H9 (cell line): ENCODE measurements at regions not wholly inside any gene's neighbourhood (a gene's known extent, or its start where the extent isn't known, plus 50 kb on each side); places are given as distances from the start of the nearest gene placed in this dataset.

Experiments used
- DNase-seq: peaks from one replicate; pipeline ENCODE4 v3.0.0-alpha.2; 2017
- H2AFZ ChIP-seq: one replicate; pipeline ENCODE4 v1.6.1; 2013; ENCODE audit warnings: mild to moderate bottlenecking, low read length, control low read depth, moderate library complexity
- H2AK5ac ChIP-seq: 2 replicates; pipeline ENCODE4 v1.6.1; 2013; ENCODE audit warnings: low read length, control low read depth, mixed read lengths; ENCODE audit not compliant: insufficient read length
- H2BK120ac ChIP-seq: one replicate; pipeline ENCODE4 v1.6.1; 2013; ENCODE audit warnings: low read depth, mild to moderate bottlenecking, low read length, control low read depth, inconsistent platforms; ENCODE audit not compliant: poor library complexity, severe bottlenecking
- H2BK12ac ChIP-seq: 2 replicates; pipeline ENCODE4 v1.6.1; 2013; ENCODE audit warnings: low read length, control low read depth, mixed read lengths, low read depth; ENCODE audit not compliant: insufficient read length
- H2BK15ac ChIP-seq: 2 replicates; pipeline ENCODE4 v1.6.1; 2013; ENCODE audit warnings: low read depth, low read length, control low read depth
- H2BK20ac ChIP-seq: one replicate; pipeline ENCODE4 v1.6.1; 2013; ENCODE audit warnings: low read depth, mild to moderate bottlenecking, low read length, control low read depth, inconsistent platforms; ENCODE audit not compliant: poor library complexity, severe bottlenecking
- H2BK5ac ChIP-seq: 2 replicates; pipeline ENCODE4 v1.6.1; 2013; ENCODE audit warnings: low read length, control low read depth, mixed read lengths; ENCODE audit not compliant: insufficient read length
- H3K14ac ChIP-seq: 2 replicates; pipeline ENCODE4 v1.6.1; 2013; ENCODE audit warnings: low read length, control low read depth; ENCODE audit not compliant: insufficient read depth
- H3K18ac ChIP-seq: 2 replicates; pipeline ENCODE4 v1.6.1; 2013; ENCODE audit warnings: low read depth, mild to moderate bottlenecking, mixed read lengths, low read length, control low read depth; ENCODE audit not compliant: insufficient read length
- H3K23ac ChIP-seq: 2 replicates; pipeline ENCODE4 v1.6.1; 2013; ENCODE audit warnings: low read length, control low read depth, mixed read lengths, low read depth; ENCODE audit not compliant: insufficient read length
- H3K23me2 ChIP-seq: 2 replicates; pipeline ENCODE4 v1.6.1; 2013; ENCODE audit warnings: low read depth, mild to moderate bottlenecking, mixed read lengths, low read length, control low read depth; ENCODE audit not compliant: insufficient read length, poor library complexity, severe bottlenecking
- H3K27ac ChIP-seq: 2 replicates; pipeline ENCODE4 v1.5.1; 2013; ENCODE audit warnings: low read length, control low read depth, mixed read lengths, low read depth; ENCODE audit not compliant: insufficient read length
- H3K27me3 ChIP-seq: 2 replicates; pipeline ENCODE4 v1.6.1; 2013; ENCODE audit warnings: low read length, control low read depth, inconsistent platforms; ENCODE audit not compliant: insufficient read depth
- H3K4ac ChIP-seq: 2 replicates; pipeline ENCODE4 v1.6.1; 2013; ENCODE audit warnings: low read depth, mild to moderate bottlenecking, control low read depth, inconsistent platforms, low read length, moderate library complexity
- H3K4me1 ChIP-seq: 2 replicates; pipeline ENCODE4 v1.6.1; 2013; ENCODE audit warnings: low read length, control low read depth, inconsistent platforms; ENCODE audit not compliant: insufficient read depth
- H3K4me2 ChIP-seq: 2 replicates; pipeline ENCODE4 v1.6.1; 2013; ENCODE audit warnings: low read length, control low read depth, mixed read lengths; ENCODE audit not compliant: insufficient read length, insufficient read depth
- H3K56ac ChIP-seq: 2 replicates; pipeline ENCODE4 v1.6.1; 2013; ENCODE audit warnings: low read depth, mild to moderate bottlenecking, mixed read lengths, low read length, control low read depth; ENCODE audit not compliant: insufficient read length
- H3K79me1 ChIP-seq: 2 replicates; pipeline ENCODE4 v1.6.1; 2013; ENCODE audit warnings: low read depth, mild to moderate bottlenecking, moderate library complexity, low read length, control low read depth, inconsistent platforms; ENCODE audit not compliant: insufficient read depth, poor library complexity, severe bottlenecking
- H3K79me2 ChIP-seq: 2 replicates; pipeline ENCODE4 v1.6.1; 2013; ENCODE audit warnings: low read length, control low read depth, inconsistent platforms; ENCODE audit not compliant: insufficient read depth
- H3K9ac ChIP-seq: 2 replicates; pipeline ENCODE4 v1.6.1; 2013; ENCODE audit warnings: low read length, control low read depth, mixed read lengths; ENCODE audit not compliant: insufficient read length; ENCODE audit errors: extremely low read depth
- H3K9me3 ChIP-seq: one replicate; pipeline ENCODE4 v1.6.1; 2013; ENCODE audit warnings: low read depth, low read length, inconsistent platforms; ENCODE audit not compliant: control insufficient read depth
- H3T11ph ChIP-seq: one replicate; pipeline ENCODE4 v1.6.1; 2013; ENCODE audit warnings: mild to moderate bottlenecking, low read length, control low read depth, inconsistent platforms
- H4K20me1 ChIP-seq: one replicate; pipeline ENCODE4 v1.6.1; 2013; ENCODE audit not compliant: control insufficient read depth, insufficient read length, insufficient read depth
- H4K5ac ChIP-seq: 2 replicates; pipeline ENCODE4 v1.6.1; 2013; ENCODE audit warnings: low read depth, mild to moderate bottlenecking, mixed read lengths, low read length, control low read depth; ENCODE audit not compliant: insufficient read length
- H4K8ac ChIP-seq: replicated peaks from 2 replicates; pipeline ENCODE4 v1.6.1; 2013; ENCODE audit warnings: low read length, control low read depth, mixed read lengths, low read depth; ENCODE audit not compliant: insufficient read length
- H4K91ac ChIP-seq: 2 replicates; pipeline ENCODE4 v1.6.1; 2013; ENCODE audit warnings: low read depth, mild to moderate bottlenecking, moderate library complexity, mixed read lengths, low read length, control low read depth; ENCODE audit not compliant: insufficient read length
- H3K27ac Mint-ChIP-seq, 3 experiments: 2 replicates in 2 of 3; 3 replicates in 1 of 3; pipeline ENCODE4 v1.8.0; 2020 to 2021; ENCODE audit warnings: mixed read lengths in 3 of 3, mild to moderate bottlenecking in 1 of 3, moderate library complexity in 1 of 3
- H3K27me3 Mint-ChIP-seq: 2 replicates; pipeline ENCODE4 v1.8.0; 2021; ENCODE audit warnings: low read depth, mild to moderate bottlenecking, moderate library complexity, mixed read lengths
- H3K36me3 Mint-ChIP-seq, 3 experiments: 2 replicates in 2 of 3; 3 replicates in 1 of 3; pipeline ENCODE4 v1.8.0; 2020 to 2021; ENCODE audit warnings: low read depth in 3 of 3, mixed read lengths in 3 of 3; ENCODE audit not compliant: insufficient read depth in 1 of 3
- H3K4me1 Mint-ChIP-seq, 2 experiments: 2 replicates each; pipeline ENCODE4 v1.8.0; 2020; ENCODE audit warnings: mixed read lengths in 2 of 2
- H3K4me3 Mint-ChIP-seq, 2 experiments: 2 replicates in 1 of 2; 3 replicates in 1 of 2; pipeline ENCODE4 v1.8.0; 2020 to 2021; ENCODE audit warnings: mild to moderate bottlenecking in 2 of 2, mixed read lengths in 2 of 2, moderate library complexity in 1 of 2
- H3K9me3 Mint-ChIP-seq, 2 experiments: 2 replicates in 1 of 2; 3 replicates in 1 of 2; pipeline ENCODE4 v1.8.0; 2020; ENCODE audit warnings: mild to moderate bottlenecking in 2 of 2, mixed read lengths in 2 of 2, moderate library complexity in 1 of 2
- WGBS: extraction: QIAGEN DNeasy Blood & Tissue Kit; methylation state at CpG from one replicate; pipeline ENCODE4 v1.1.7; 2013; ENCODE audit warnings: missing lambda C conversion rate, low lambda C conversion rate, mixed read lengths; ENCODE audit not compliant: insufficient read length; ENCODE audit errors: extremely low coverage; 5-methylcytosine and 5-hydroxymethylcytosine counted together
- TF ChIP-seq, protein P1 (sequence below): fragments of 200-600 bp; sonication (generic); conservative IDR thresholded peaks from 3 replicates; pipeline ENCODE4 v1.8.0; 2021; ENCODE audit warnings: antibody characterized with exemption, mild to moderate bottlenecking

DNA sequence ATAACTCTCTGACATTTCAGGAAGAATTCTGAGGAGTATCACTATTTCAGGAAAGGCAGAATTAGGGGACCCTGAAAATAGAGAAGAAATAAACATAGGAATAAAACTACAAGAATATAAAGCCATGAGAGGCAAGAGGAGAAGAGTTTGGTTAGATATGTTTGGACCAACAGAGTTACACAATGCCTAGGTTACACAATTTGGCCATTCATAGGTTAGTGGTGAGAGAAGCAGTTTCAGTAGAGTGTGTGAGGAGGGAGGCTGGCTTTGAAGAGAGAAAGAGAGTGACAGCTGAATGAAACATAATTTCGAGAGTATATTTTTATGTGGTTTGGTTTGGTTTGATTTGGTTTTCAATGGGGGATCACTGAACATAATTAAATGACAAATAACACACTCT lies 783.2 kb upstream of the LRRN3 start:
- no peak overlapping the region for H3K27ac ChIP-seq
- H3K4ac ChIP-seq, result no peak overlapping the region
- no peak overlapping the region for H2BK15ac ChIP-seq
- no peaks in the 10 kb centered on the region for H4K20me1 ChIP-seq
- no peaks in the 10 kb centered on the region for H3K79me2 ChIP-seq
- TF ChIP-seq, protein P1, sequence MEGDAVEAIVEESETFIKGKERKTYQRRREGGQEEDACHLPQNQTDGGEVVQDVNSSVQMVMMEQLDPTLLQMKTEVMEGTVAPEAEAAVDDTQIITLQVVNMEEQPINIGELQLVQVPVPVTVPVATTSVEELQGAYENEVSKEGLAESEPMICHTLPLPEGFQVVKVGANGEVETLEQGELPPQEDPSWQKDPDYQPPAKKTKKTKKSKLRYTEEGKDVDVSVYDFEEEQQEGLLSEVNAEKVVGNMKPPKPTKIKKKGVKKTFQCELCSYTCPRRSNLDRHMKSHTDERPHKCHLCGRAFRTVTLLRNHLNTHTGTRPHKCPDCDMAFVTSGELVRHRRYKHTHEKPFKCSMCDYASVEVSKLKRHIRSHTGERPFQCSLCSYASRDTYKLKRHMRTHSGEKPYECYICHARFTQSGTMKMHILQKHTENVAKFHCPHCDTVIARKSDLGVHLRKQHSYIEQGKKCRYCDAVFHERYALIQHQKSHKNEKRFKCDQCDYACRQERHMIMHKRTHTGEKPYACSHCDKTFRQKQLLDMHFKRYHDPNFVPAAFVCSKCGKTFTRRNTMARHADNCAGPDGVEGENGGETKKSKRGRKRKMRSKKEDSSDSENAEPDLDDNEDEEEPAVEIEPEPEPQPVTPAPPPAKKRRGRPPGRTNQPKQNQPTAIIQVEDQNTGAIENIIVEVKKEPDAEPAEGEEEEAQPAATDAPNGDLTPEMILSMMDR, result no peak
- no peak overlapping the region for H3K18ac ChIP-seq
- no peak overlapping the region for H2AFZ ChIP-seq
- no peaks in the 10 kb centered on the region for H3K79me1 ChIP-seq
- no peak overlapping the region for H3K4me3 Mint-ChIP-seq
- H3K4me1 Mint-ChIP-seq, result peaks cover 7% of the 10 kb centered on the region in 2 experiments
- H2AK5ac ChIP-seq, result no peak overlapping the region
- no peak overlapping the region for H2BK12ac ChIP-seq
- WGBS, result 100% methylated on average over 1 of the region's 1 CpG
- no peak overlapping the region for H3K27ac Mint-ChIP-seq
- H3K27me3 Mint-ChIP-seq, result no peaks in the 10 kb centered on the region
- H4K5ac ChIP-seq, result no peak overlapping the region
- no peak overlapping the region for H3K56ac ChIP-seq
- peaks cover 0 to 18% (median 11%) of the 10 kb centered on the region in 3 experiments; a peak in 5 of 7 replicates for H3K36me3 Mint-ChIP-seq
- H3K27me3 ChIP-seq, result no peaks in the 10 kb centered on the region
- no peak overlapping the region for H3K9ac ChIP-seq
- no peak overlapping the region for H3K14ac ChIP-seq
- peaks cover 9 to 14% of the 10 kb centered on the region in 2 experiments for H3K9me3 Mint-ChIP-seq
- H2BK20ac ChIP-seq, result no peak overlapping the region
- H3T11ph ChIP-seq, result no peak overlapping the region
- H4K8ac ChIP-seq, result no peak overlapping the region
- no peak overlapping the region for H3K4me2 ChIP-seq
- no peak for DNase-seq
- no peaks in the 10 kb centered on the region for H3K4me1 ChIP-seq
- no peak overlapping the region for H2BK5ac ChIP-seq
- H3K23ac ChIP-seq, result no peak overlapping the region
- H3K23me2 ChIP-seq, result no peaks in the 10 kb centered on the region
- H3K9me3 ChIP-seq, result no peaks in the 10 kb centered on the region
- no peak overlapping the region for H4K91ac ChIP-seq
- H2BK120ac ChIP-seq, result no peak overlapping the region
